CD4-positive, alpha-beta T cell treated with Interleukin-21 for 1 hour (primary cell): ENCODE measurements at regions not wholly inside any gene's neighbourhood (a gene's known extent, or its start where the extent isn't known, plus 50 kb on each side); places are given as distances from the start of the nearest gene placed in this dataset.
"Not testable (repeated sequence)": the region's sequence is repeated elsewhere in the genome, so short reads cannot be mapped to it uniquely, and the experiment has no call there.

Experiments
- DNase-seq: peaks from one replicate; pipeline ENCODE4 v3.0.0-alpha.2; 2020

DNA sequence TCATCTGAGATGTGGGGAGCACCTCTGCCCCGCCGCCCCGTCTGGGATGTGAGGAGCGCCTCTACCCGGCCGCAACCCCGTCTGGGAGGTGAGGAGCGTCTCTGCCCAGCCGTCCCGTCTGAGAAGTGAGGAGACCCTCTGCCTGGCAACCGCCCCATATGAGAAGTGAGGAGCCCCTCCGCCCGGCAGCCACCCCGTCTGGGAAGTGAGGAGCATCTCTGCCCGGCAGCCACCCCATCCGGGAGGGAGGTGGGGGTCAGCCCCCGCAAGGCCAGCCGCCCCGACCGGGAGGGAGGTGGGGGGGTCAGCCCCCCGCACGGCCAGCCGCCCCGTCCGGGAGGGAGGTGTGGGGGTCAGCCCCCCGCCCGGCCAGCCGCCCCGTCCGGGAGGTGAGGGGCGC lies 89.9 kb downstream of the PHLDA1 start:
- not testable (repeated sequence) for DNase-seq

DNA sequence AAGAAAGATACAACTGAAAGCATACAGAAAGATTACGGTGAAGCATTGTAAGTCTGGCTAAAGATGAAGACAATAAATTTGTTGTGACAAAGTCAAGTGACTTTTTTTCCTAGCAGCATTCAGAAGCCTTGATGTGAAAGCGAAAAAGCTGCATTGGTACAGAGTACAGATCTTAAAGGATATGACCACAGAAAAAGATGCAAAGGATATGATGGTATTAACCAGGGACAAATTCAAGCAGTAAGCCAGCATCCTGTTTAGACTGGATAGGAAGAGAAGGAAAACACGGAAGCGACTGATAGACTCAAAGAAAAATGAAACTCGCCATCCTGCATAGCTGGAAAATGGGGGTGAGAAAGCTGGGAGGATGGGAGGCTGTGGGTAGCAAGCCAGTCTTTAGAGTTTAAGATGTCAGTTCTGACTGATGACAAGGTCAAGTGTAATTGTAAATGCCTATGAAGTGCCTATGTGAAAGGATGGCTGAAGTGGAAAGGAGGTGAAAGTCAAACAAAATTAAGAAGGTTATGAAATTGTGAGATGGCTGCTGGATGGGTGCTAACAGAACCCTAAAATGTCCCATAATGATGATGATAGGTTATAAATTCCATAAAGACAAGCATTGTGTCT lies 92.4 kb downstream of the PHLDA1 start:
- DNase-seq = no peak

GRCh38 chr12:75938189-75938588 lies 93.4 kb downstream of the PHLDA1 start:
- no peak for DNase-seq

DNA sequence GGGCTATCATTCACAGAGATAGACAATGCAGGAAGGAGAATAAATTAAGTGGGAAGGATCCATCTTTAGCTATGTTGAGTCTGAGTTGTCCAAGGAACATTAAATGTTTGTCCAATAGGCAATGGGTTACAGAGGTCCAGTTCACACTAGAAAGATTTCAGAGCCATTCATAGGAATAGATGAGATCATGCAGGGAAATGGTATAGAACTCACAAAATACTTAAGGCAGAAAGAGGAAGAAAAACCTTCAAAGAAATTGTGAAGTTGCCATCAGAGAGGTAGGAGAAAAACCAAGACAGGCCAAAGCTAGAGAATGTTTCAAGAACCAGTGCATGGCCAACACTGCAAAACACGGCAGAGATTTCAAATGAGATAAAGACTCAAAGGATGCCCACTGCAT lies 94.1 kb downstream of the PHLDA1 start:
- DNase-seq = no peak

GRCh38 chr12:75936515-75937440 lies 94.8 kb downstream of the PHLDA1 start:
- no peak for DNase-seq

- peak; percentile 9 for DNase-seq
Observed at GRCh38 chr12:75935539-75936242, 95.9 kb downstream of the PHLDA1 start.

DNA sequence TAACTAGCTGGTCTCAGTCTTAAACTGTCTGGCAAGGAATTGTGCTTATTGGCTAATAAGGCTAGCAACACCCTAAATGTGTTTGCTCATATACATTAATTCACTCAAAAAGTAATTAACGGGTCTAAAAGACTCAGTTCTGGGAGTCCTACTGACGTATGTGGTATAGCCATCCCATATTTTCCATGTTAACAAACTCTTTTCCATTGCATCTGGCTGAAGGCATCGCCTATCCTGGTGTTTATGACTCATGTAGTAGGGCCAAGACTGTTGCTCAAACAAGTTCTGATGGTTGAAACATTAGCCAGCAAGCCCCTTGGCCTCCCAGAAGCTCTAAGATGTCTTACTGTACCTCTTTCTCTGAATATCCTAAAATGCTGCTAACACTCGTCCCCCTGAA lies 98.5 kb downstream of the PHLDA1 start:
- no peak for DNase-seq

DNA sequence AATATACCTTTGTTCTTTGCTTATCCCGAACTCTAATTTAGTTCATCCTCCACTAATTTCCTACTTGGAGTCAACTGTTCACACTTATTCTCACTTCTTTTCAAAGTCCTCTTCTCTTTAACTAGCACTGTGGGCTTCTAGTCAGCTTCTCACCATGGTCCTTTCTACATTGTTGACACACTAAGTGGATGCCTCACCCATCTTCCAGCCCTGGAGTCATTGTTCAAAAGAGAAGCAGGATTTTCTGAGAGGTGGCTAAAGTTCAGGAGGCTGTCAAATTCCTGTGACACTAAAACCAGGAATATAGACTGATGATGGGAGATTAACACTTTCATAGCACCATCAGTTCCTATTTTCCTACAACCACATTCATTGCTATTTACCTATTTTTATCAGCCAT lies 99.3 kb downstream of the PHLDA1 start:
- DNase-seq = no peak

DNA sequence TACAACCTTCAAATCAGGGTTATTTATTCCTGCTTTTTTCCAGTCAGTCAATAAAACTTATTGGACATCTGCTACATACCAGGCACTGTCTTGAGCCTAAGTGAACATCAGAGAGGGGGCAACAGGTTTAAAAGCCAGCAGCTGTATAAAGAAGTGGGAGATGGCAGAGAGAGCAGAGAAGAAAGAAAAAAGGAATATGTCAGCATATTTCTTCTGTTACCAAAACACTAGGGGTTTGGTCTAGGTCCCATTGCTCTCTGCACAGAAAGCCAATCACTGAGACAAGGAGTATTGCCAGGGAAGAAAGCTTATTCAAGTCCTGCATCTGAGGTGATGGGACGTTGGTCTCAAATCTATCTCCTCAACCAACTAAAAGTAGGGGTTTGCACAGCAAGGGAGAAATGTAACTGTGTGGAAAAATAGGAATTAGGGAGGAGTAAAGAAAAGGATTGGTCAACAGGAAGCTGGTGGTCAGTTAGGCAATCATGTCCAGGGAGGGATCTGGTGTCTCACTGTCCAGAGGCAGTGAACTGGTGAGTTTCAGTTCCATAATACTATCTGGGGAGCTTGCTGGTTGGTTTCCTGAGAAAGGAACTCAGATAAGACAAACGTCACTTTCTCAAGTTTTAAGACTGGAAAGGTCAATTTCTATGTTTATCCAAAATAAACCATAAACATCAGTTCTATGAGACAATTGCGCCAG lies 107.5 kb downstream of the PHLDA1 start:
- DNase-seq = no peak

DNA sequence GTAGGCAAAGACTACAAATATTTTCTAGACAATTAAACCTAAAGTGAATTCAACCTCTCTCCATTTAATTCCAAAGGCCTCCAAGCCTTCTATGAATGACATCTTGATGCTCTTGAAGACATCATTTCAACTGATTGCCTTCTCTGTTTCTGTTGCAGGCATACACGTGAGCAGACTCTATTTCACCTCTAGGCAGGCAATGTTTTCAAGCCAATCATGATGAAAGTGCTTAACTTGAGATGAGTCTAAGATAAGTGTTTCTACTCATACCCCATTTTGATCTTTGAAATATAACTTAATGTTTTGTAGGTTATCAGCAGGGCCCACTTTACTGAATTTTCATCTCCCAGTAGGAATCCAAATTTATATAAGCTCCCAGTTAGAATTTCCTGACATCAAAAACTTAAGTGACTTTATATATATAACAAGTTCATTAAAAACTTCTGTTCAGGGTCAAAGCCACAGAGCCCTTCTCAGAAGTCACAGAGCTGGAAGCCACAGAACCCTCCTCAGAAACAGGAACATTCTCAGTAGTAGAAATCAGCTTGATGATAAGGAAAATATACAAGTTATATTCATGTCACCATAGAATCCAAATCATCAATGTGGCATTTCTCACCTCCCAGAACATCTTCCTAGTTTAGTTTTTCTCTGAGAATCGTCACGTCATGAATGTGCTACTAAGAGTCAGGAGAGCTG lies 108.5 kb downstream of the PHLDA1 start:
- DNase-seq = no peak

- DNase-seq = no peak
Observed at GRCh38 chr12:75921622-75922289, 109.8 kb downstream of the PHLDA1 start.

DNA sequence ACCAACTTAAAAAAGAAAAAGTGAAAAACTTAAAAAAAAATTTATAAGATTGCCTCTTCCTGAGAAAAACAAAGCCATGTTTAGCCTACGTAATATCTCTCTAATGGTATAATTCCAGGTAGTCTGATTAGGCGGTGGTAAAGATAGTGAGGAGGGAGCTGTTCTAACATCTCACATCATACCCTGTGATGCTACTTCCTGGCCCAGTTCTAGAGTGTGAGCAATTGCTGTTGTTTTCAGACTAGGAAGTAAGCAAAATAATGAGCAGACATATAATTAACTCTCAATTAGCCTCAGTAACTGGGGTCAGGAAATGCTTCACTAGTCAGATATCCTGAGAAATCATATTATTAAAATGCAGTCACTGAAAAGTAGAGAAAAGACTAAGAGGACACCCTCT lies 113.9 kb downstream of the PHLDA1 start:
- DNase-seq = no peak

DNA sequence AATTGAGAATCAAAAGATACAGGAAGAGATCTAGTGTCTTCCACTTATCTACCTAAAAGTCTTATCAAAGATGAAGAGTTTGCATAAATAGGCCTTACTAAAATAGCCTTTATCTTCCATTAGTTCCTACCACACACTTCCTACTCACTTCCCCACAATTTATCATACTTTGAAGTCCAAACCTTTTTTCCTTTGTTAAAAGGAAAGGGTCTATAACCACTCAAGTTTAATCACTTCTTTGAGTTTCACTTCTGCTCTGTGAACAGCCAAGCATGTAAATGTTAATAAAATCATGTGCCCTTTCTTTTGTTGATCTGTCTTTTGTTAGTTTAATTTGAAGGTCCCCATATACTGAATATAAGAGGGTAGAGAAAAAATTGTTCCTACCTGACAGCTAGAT lies 114.5 kb downstream of the PHLDA1 start:
- no peak for DNase-seq

GRCh38 chr12:75913502-75914351 lies 117.8 kb downstream of the PHLDA1 start:
- DNase-seq = no peak

- DNase-seq = no peak
Observed at GRCh38 chr12:75909714-75910656, 121.6 kb downstream of the PHLDA1 start.

DNA sequence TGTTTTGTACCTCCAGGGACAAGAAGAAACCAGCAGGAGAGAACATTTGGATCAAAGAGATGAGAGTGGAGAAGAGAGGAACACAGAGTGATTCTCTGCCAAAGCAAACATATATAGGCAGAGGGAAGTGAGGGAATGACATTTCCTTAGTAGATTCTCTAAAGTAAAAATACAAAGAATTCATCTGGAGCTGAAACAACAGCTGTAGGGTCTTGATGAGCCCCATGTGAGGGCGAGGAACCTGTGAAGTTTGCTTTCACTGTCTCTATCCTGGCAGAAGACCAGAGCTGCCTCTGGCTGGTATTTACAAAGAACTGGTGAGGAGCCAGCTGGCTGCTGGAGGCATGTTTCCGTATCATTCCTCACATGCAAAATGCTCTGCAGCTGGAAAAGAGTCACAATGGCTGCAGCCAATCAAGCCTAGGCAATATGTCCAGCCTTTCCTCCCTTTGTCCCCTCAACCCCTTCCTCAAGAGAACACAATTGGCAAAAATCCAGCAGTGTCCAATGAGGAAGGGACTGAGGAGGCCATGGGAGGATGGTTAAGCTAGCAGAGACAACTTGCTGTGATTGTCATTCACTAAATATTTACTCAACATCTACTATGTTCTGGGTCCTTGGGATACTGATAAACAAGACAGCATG lies 122.5 kb downstream of the PHLDA1 start:
- DNase-seq = no peak

DNA sequence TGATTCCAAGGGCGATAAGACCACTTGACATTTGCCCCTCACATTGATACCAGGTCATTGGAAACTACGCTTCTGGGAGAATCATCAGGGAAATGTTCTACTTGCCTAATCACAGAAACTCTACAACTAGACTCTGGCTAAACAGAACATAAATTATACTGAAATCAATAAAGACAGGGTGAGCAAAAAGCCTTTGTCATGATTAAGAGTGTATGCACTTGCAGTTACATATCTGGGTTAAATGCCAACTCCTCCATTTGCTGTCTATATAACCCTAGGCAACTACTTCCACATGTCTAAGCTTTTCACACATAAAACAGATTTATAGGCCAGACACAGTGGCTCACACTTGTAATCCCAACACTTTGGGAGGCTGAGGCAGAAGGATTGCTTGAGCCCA lies 125.7 kb downstream of the PHLDA1 start:
- DNase-seq = no peak

- no peak for DNase-seq
Observed at GRCh38 chr12:75900781-75901254, 130.8 kb downstream of the PHLDA1 start.

DNA sequence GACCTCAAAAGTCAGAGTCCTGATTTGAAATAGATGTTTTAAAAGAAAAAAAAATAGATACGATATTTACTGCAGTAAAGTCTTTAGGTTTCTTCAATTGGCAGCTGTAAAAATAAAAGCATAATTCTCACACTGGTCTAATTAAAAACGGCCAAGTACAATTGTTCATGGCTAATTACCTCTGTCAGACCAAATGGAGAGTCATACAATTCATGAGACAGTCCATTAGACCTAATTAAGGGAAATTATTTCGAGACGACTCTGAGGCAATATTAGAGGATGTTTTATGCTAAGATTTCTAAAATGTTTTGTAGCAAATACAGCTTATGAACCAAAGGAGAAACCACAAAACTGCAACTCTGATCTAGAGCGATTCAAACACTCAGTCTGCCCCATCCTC lies 131.3 kb downstream of the PHLDA1 start:
- DNase-seq = no peak
